WTC11 (cell line): ENCODE measurements at regions not wholly inside any gene's neighbourhood (a gene's known extent, or its start where the extent isn't known, plus 50 kb on each side); places are given as distances from the start of the nearest gene placed in this dataset.

Source experiments
- ATAC-seq: fragments of 200-7000 bp; cut with Tn5 transposase; 2 replicates; pipeline ENCODE4 v1.10.0; 2021; ENCODE audit warnings: mild to moderate bottlenecking, moderate library complexity
- CTCF ChIA-PET: fragments of 300-600 bp; sonication (Branson Sonifier 250); formaldehyde crosslinking; loops from one replicate; lab custom pipeline; 2021; ENCODE audit warnings: antibody characterized with exemption; lab: Charles Lee
- POLR2A ChIA-PET: fragments of 350-600 bp; sonication (Branson Sonifier 250); formaldehyde crosslinking; loops from one replicate; lab custom pipeline; 2021; ENCODE audit warnings: antibody characterized with exemption; lab: Charles Lee
- DNase-seq: peaks from one replicate; pipeline ENCODE4 v3.0.0; 2021; ENCODE audit warnings: low spot score
- H3K27ac Mint-ChIP-seq: 2 replicates; pipeline ENCODE4 v1.8.0; 2021; ENCODE audit warnings: mixed read lengths
- H3K27me3 Mint-ChIP-seq: 2 replicates; pipeline ENCODE4 v1.8.0; 2021; ENCODE audit warnings: low read depth, mild to moderate bottlenecking, moderate library complexity, mixed read lengths
- H3K36me3 Mint-ChIP-seq: 2 replicates; pipeline ENCODE4 v1.8.0; 2021; ENCODE audit warnings: mixed read lengths
- H3K4me1 Mint-ChIP-seq: 2 replicates; pipeline ENCODE4 v1.8.0; 2022; ENCODE audit warnings: mixed read lengths
- H3K4me3 Mint-ChIP-seq: 2 replicates; pipeline ENCODE4 v1.8.0; 2021; ENCODE audit warnings: mild to moderate bottlenecking, moderate library complexity, mixed read lengths
- H3K9me3 Mint-ChIP-seq: 2 replicates; pipeline ENCODE4 v1.8.0; 2021; ENCODE audit warnings: mixed read lengths
- ARID4B ChIP-seq: sonication (generic); formaldehyde crosslinking; IDR thresholded peaks from 2 replicates; pipeline ENCODE4 v1.8.0; 2023; ENCODE audit warnings: missing genetic modification reagents, mild to moderate bottlenecking, borderline replicate concordance
- CBFB ChIP-seq: sonication (generic); formaldehyde crosslinking; IDR thresholded peaks from 2 replicates; pipeline ENCODE4 v1.8.1; 2022; ENCODE audit warnings: mild to moderate bottlenecking, low read depth, missing genetic modification reagents
- CREB1 ChIP-seq: sonication (generic); formaldehyde crosslinking; IDR thresholded peaks from 2 replicates; pipeline ENCODE4 v1.8.0; 2023; ENCODE audit warnings: mild to moderate bottlenecking, missing genetic modification reagents
- CREM ChIP-seq: sonication (generic); formaldehyde crosslinking; IDR thresholded peaks from 2 replicates; pipeline ENCODE4 v1.8.1; 2022; ENCODE audit warnings: mild to moderate bottlenecking, missing genetic modification reagents, moderate library complexity
- CTCF ChIP-seq: fragments of 200-600 bp; IDR thresholded peaks from 2 replicates; pipeline ENCODE4 v1.8.0; 2022; ENCODE audit warnings: antibody characterized with exemption
- ELF4 ChIP-seq: sonication (generic); formaldehyde crosslinking; IDR thresholded peaks from 2 replicates; pipeline ENCODE4 v1.8.1; 2022; ENCODE audit warnings: low read depth, mild to moderate bottlenecking, moderate library complexity, missing genetic modification reagents
- KAT7 ChIP-seq: sonication (generic); formaldehyde crosslinking; IDR thresholded peaks from 2 replicates; pipeline ENCODE4 v1.8.1; 2023; ENCODE audit warnings: missing genetic modification reagents, mild to moderate bottlenecking, borderline replicate concordance
- MXD4 ChIP-seq: fragments of 250-450 bp; sonication (Bioruptor Pico); IDR thresholded peaks from 2 replicates; pipeline ENCODE4 v1.8.0; 2021; ENCODE audit warnings: mild to moderate bottlenecking, moderate library complexity, borderline replicate concordance
- RORB ChIP-seq: fragments of 250-450 bp; sonication (Bioruptor Pico); IDR thresholded peaks from 2 replicates; pipeline ENCODE4 v1.9.0; 2021; ENCODE audit warnings: mild to moderate bottlenecking
- SMAD4 ChIP-seq: sonication (generic); formaldehyde crosslinking; IDR thresholded peaks from 2 replicates; pipeline ENCODE4 v1.8.0; 2022; ENCODE audit warnings: mild to moderate bottlenecking, missing genetic modification reagents
- TEAD1 ChIP-seq: sonication (generic); formaldehyde crosslinking; IDR thresholded peaks from 2 replicates; pipeline ENCODE4 v1.8.0; 2022; ENCODE audit warnings: mild to moderate bottlenecking, missing genetic modification reagents
- USF2 ChIP-seq: sonication (generic); formaldehyde crosslinking; IDR thresholded peaks from 2 replicates; pipeline ENCODE4 v1.8.1; 2023; ENCODE audit warnings: mild to moderate bottlenecking, missing genetic modification reagents, moderate library complexity
- ZNF138 ChIP-seq: sonication (generic); formaldehyde crosslinking; conservative IDR thresholded peaks from 2 replicates; pipeline ENCODE4 v1.8.1; 2022; ENCODE audit warnings: mild to moderate bottlenecking, moderate library complexity, missing genetic modification reagents
- ZNF219 ChIP-seq: sonication (generic); formaldehyde crosslinking; IDR thresholded peaks from 2 replicates; pipeline ENCODE4 v1.8.0; 2023; ENCODE audit warnings: missing genetic modification reagents, mild to moderate bottlenecking, borderline replicate concordance
- ZNF396 ChIP-seq: fragments of 250-450 bp; sonication (Bioruptor Pico); IDR thresholded peaks from 2 replicates; pipeline ENCODE4 v1.8.0; 2021; ENCODE audit warnings: mild to moderate bottlenecking, moderate library complexity, borderline replicate concordance
- TF ChIP-seq, protein P1 (sequence below): sonication (generic); formaldehyde crosslinking; IDR thresholded peaks from 2 replicates; pipeline ENCODE4 v1.8.1; 2022; ENCODE audit warnings: low read depth, missing genetic modification reagents, borderline replicate concordance

- POLR2A ChIA-PET, result no interaction called here
- Mint-ChIP-seq H3K36me3 (peaks cover 12% of the 10 kb centered on the region), H3K4me3 (no peak overlapping the region), H3K4me1 (peaks cover 9% of the 10 kb centered on the region), H3K27me3 (no peaks in the 10 kb centered on the region), H3K27ac (no peak overlapping the region), H3K9me3 (0 out of 2 replicates have a peak, but pooled peaks cover 13% of the 10 kb centered on the region)
- DNase-seq (no peak), ATAC-seq (no peak)
- CTCF ChIA-PET, result interaction anchor here (0.6 to 1.0 kb wide), 2 partner anchors 185 to 243 kb away, joined by 3 read pairs; no protein-coding TSS in a partner anchor
- TF ChIP-seq RORB (CRISPR knock-in tag), result no peak
- TF ChIP-seq CREB1 (CRISPR knock-in tag), result no peak
- TF ChIP-seq CREM, result no peak
- TF ChIP-seq, protein P1, sequence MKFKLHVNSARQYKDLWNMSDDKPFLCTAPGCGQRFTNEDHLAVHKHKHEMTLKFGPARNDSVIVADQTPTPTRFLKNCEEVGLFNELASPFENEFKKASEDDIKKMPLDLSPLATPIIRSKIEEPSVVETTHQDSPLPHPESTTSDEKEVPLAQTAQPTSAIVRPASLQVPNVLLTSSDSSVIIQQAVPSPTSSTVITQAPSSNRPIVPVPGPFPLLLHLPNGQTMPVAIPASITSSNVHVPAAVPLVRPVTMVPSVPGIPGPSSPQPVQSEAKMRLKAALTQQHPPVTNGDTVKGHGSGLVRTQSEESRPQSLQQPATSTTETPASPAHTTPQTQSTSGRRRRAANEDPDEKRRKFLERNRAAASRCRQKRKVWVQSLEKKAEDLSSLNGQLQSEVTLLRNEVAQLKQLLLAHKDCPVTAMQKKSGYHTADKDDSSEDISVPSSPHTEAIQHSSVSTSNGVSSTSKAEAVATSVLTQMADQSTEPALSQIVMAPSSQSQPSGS (CRISPR knock-in tag), result no peak
- TF ChIP-seq ELF4 (CRISPR knock-in tag), result no peak
- TF ChIP-seq USF2 (CRISPR knock-in tag), result no peak
- no peak for TF ChIP-seq SMAD4 (CRISPR knock-in tag)
- TF ChIP-seq ZNF219 (CRISPR knock-in tag), result no peak
- TF ChIP-seq ZNF138 (CRISPR knock-in tag), result no peak
- no peak for TF ChIP-seq ARID4B (CRISPR knock-in tag)
- no peak for TF ChIP-seq ZNF396
- TF ChIP-seq CBFB (CRISPR knock-in tag), result no peak
- no peak for TF ChIP-seq KAT7 (CRISPR knock-in tag)
- no peak for TF ChIP-seq MXD4 (CRISPR knock-in tag)
These were observed 774.4 kb upstream of the POM121L12 start for GRCh38 chr7:52261057-52261456.

DNA sequence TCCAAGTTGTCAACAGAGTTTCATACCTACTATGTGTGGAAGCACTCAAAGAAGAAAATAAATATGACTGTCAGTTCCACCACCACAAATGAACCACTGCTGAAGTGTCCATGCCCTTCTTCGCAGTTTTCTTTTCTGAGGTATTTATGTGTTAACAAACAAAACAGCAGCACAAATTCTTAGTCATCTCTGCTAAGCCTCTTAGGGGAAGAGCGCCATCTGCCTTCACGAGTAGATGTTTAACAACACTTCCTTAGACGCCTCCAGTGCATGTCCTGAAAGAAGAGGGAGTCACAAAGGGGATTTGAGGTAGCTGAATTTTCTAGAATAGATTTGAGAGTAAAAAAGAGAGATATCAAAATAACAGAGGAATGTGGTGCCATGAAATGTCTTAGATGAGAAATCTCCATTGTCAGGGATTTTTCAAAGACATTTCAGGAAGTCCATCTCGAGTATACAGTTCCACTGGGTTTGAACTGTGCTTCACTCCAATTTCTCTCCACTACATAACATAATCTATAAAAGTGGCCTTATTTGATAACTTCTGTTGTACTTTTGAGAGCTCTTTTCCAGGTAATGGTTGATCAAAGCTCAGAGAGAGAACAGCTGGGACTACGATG, 775.3 kb upstream of the POM121L12 start:
- H3K4me1 Mint-ChIP-seq, result peaks cover 9% of the 10 kb centered on the region
- no peak overlapping the region for H3K4me3 Mint-ChIP-seq
- TF ChIP-seq TEAD1 (CRISPR knock-in tag), result no peak
- peak; percentile 30; the same call in 1 of the 2 replicates for TF ChIP-seq CTCF
- no peaks in the 10 kb centered on the region for H3K27me3 Mint-ChIP-seq
- ChIA-PET POLR2A (no interaction called here), CTCF (interaction anchor here (0.6 to 1.3 kb wide), 4 partner anchors 9 to 242 kb away, joined by 3 to 6 read pairs (median 3); no protein-coding TSS in a partner anchor)
- DNase-seq (peak; percentile 35), ATAC-seq (peak; percentile 81)
- 0 out of 2 replicates have a peak, but pooled peaks cover 13% of the 10 kb centered on the region for H3K9me3 Mint-ChIP-seq
- H3K36me3 Mint-ChIP-seq, result peaks cover 12% of the 10 kb centered on the region
- no peak overlapping the region for H3K27ac Mint-ChIP-seq
